DMS 273 (cell line): ENCODE measurements at regions not wholly inside any gene's neighbourhood (a gene's known extent, or its start where the extent isn't known, plus 50 kb on each side); places are given as distances from the start of the nearest gene placed in this dataset.

ENCODE experiments used
- DNase-seq: peaks from one replicate; lab custom pipeline; 2025; ENCODE audit not compliant: unreplicated experiment; lab: John Stamatoyannopoulos, UW

DNA sequence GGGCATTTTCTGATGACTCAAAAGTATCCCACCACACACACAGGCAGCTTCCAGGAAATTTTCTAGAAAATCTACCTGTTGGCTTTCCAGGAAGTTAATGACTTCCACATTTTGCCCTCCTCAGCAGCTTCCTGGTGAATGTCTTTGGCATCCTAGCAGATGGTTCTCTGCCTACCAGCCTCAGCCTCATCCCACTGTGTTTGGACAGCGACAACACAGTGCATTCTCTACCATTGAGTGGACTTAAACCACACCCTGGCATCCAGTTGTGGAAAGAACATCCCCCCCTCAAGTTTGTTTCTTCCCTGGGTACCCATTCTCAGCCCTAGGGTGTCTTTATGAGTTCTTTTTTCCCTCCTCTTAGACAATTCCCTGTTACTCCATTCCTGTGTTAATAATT lies 50.8 kb upstream of the GADL1 start:
- DNase-seq, result no peak

DNA sequence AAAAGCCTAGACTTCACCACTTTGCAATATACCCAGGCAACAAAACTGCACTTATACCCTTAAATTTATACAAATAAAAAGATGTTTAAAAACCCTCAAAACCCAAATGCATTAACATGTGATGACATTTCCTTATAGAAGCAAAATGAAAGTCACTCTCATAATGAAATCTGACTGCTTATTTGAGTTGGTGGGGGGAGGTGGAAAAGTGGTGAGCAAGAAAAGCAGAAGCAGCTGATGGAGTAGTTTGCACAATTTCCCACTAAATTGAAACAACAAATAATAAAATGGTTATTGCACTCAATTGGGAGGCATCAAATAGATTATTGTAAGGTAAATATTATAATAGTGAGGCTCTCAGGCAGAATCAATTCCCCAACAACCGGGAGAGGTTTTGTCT lies 54.0 kb upstream of the GADL1 start:
- no peak for DNase-seq

DNA sequence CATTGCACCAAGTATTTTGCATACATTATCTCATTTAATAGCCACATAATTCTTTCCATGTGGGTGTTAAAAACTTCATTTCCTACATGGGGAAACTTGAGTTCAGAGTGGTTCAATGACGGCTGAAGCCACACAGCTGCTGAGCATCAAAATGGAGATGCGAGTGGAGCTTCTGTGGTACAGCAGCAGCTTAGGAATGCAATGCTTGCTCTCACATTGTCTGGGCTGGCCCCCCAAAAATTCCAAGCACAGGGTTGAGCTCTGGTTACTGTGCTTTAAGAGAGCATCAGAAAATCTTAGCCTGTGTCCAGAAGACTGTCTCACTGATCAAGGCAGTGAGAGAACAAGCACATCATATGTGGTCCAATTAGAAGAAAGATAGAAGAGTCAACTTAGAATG lies 57.4 kb upstream of the GADL1 start:
- no peak for DNase-seq

DNA sequence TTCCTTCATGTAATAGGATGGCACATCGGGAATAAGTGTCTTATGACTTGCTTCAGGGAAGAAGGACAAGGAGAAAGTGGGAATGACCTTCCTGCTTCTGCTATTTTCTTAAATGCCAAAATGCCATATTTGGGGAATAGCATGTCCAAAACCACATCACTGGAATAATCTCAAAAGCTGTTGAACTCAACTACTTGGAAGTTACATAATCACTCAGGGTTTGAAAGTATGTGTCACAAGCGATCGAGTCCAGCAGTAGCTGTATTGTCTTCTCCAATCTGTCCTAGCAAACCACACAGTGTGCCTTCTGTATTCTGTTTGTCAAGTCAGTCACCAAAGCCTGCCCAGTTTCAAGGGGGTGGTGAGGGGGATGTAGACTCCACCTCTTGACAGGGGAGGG lies 58.3 kb upstream of the GADL1 start:
- no peak for DNase-seq

DNA sequence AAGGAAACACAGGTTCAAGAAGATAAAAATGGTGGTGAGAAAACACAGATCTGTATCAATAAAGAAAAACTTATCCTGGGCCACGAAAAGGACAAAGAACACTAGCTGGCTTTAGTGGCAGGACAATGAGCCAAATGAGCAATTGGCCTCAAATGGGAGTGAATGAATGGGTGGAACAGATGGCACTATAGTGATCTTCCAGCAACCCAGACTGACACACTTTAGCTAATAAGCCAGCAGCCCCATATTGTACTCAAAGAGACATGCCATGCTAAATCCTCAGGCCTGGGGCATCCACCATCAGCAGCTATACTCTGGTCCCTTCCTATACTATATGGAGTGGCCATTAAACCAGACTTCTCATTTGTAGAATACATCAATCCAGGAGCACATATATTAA lies 60.0 kb upstream of the GADL1 start:
- peak; percentile 26 for DNase-seq

DNA sequence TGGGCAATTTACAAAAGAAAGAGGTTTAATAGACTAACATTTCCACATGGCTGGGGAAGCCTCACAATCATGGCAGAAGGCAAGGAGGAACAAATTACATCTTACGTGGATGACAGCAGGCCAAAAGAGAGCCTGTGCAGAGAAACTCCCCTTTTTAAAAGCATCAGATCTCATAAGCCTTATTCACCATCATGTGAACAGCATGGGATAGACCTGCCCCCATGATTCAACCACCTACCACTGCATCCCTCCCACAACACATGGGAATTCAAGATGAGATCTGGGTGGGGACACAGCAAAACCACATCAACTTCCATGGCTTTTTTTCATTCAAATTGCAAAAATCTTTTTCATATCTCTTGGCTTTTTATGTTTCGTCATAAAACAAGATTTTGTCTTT lies 67.6 kb upstream of the GADL1 start:
- DNase-seq, result no peak

DNA sequence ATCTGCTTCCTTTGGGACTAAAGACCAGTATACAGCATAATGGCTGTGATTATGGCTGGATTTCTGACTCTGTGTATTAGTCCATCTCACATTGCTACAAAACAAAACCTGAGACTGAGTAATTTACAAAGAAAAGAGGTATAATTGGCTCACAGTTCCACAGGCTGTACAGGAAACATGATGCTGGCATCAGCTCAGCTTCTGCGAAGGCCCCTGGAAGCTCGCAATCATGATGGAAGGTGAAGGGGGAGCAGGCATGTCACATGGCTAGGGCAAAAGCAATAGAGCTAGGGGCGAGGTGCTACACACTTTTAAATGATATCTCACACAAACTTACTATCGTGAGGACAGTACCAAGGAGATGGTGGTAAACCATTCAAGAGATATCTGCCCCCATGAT lies 68.0 kb upstream of the GADL1 start:
- no peak for DNase-seq

DNA sequence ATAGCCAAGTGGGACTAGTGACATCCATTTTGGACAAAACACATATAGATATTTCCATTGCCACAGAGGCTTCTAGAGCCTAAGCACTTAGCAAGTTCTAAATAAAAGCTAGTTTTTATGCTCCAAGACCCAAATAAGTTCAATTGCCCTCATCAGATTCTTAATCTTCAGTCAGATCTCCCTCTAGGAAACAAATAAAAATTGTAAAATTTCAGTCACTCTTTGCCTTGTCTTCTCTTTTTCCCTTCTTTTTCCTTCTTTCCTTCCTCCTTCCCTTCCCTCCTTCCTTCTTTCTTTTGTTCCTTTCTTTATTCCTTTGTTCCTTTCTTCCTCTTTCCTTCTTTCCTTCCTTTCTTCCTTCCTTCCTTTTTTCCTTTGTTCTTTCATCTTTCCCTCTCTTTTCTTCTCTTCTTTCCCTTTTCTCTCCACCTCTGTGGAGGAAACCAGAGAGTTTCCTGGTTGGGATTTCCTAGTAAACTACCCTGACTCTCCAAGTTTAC lies 68.8 kb upstream of the GADL1 start:
- DNase-seq, result no peak

DNA sequence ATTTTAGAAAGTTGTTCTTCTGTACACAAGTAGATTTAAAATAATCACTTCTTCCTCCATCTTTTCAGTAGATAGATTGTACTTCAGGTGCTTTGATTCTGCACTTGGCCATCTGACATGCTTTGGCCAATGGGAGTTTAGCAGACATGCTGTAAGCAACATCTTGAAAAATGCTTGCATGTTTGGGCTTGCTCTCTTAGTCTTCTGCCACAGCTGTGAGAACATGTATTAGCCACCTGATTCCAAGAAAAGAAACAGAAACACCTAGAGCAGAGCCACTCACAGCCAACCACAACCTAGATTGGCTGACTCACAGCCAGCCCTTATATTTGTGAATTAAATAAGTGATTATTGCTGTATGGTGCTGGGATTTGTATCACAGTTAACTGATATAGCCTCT lies 70.2 kb upstream of the GADL1 start:
- DNase-seq, result no peak

DNA sequence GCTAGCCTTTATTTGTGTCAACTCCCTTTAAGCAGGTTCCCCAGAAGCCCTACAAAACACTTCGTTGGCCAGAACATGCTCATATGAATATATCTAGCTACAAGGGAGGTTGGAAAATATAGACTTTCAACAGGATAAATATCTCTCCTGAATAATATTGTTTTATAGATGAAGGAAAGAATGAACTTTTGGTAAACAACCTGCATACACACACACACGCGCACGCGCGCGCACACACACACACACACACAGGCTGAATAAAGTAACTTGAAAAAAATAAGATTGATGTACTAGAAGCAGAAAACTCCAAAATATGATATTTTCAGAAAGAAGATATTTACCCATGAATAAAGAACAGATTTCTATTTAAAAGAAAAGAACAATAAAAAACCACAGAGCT lies 72.4 kb upstream of the GADL1 start:
- DNase-seq, result no peak

DNA sequence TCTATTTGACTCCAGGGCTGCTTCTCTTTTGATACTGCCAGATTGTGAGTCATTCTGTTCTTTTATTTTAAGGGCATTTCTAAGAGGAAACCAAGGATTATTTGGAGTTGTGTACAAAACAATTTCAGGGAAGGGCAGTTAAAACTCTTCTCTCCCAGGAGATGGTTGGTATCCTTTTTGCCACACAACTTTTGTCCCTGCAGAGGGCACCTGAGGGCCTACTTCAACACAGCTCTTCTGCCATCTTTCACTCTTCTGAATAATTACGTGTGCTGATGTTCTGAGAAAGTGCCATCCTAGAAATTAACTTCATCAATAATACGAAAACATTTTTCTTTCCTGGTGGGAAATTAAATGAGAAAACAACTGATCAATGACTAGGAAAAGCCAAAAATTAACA lies 75.7 kb upstream of the GADL1 start:
- peak; percentile 4 for DNase-seq

DNA sequence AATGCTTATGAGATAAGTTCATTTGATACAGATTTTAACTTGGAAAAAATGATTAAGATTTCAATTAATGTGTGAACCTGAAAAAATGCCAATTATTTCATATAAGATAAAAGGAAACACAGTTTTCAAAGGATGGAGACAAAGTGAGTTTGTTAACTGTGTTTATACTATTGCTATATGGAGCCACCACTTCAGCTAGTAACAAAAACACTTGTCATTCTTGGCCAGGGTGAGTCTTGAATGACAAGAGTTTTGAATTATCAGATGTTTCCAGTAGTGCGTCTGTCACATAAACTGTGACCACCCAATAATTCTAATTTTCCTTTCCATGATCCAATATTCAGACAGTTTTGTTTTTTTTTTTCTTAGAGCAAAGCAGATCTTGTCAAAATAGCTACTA lies 78.0 kb upstream of the GADL1 start:
- DNase-seq, result no peak

DNA sequence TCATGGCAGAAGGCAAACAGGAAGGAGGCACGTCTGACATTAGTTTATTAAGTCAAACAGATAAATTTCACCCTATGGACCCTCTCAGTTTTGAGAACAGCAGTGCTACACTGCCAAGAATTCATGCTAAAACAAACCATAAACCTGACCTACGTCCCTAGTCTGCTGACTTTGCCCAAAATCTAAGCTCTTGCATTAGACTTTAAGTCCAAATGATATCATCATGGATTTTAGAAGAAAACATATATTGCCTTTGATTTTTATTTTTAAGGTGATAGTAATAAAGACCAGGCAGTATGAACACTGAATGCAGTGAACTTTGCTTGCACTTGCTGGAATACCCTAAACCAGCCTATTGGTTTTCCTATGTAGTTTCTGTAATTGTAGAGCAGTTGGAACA lies 79.6 kb upstream of the GADL1 start:
- no peak for DNase-seq

DNA sequence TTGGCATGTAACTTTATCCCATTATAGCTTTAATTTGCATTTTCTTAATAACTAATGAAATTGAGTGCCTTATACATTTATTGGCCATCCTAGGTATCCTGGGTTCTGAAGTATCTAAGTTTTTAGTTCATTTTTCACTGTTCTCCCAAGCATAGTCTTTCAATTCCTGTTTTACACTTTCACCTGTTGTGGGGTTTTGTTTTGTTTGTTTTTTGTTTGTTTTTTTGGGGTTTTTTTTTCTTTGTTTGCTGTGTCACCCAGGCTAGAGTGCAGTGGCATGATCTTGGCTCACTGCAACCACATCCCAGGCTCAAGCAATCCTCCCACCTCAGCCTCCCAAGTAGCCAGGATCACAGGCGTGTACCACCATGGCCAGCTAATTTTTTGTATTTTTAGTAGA lies 83.1 kb upstream of the GADL1 start:
- DNase-seq, result no peak

DNA sequence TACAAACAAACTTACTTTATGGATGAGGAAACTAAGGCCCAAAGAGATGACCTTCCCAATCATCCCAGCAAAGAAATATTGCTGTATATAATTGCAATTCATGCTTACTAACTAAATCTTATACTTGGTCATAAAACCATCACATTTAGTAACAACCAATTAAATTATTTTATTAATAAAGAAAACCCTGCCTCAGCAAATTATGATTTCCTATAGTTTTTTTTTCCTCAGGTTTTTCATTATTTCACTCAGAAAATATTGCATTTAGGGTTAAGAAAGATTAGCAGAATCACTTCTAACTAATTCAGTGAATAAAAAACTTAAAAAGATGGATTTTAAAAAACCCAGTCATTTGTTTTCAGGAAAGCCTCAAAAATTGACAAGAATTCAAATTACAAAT lies 86.5 kb upstream of the GADL1 start:
- DNase-seq, result no peak

DNA sequence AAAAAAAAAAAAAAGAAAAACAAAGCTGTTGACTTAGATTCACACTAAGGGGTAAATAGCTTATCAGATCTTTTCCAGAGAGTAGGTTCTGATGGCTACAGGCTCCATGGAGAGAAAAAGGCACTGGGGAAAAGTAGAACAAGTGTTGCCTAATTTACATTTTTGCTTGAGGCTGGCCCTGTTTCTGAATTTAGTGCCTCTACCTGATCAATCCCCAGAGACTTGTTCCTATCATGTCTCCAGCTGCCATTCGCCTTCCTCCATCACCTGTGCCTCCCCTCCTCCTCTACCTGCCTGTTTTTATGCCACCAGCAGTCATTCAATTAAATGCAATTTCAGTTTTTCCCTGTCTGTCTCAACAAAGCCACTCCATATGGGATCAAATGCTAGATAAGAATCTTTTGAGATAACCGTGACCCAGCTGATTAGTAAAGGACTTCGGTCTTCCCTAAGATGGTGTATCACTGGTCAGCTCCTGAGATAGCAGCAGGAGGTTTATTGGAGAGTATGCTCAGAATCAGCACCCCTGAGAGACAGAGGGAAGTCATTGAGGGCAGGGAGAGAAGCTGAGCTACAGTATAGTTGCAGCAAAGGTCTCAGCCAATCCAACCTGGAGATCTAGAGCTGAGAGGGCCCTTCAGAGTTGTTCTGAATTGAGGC lies 88.1 kb upstream of the GADL1 start:
- no peak for DNase-seq

DNA sequence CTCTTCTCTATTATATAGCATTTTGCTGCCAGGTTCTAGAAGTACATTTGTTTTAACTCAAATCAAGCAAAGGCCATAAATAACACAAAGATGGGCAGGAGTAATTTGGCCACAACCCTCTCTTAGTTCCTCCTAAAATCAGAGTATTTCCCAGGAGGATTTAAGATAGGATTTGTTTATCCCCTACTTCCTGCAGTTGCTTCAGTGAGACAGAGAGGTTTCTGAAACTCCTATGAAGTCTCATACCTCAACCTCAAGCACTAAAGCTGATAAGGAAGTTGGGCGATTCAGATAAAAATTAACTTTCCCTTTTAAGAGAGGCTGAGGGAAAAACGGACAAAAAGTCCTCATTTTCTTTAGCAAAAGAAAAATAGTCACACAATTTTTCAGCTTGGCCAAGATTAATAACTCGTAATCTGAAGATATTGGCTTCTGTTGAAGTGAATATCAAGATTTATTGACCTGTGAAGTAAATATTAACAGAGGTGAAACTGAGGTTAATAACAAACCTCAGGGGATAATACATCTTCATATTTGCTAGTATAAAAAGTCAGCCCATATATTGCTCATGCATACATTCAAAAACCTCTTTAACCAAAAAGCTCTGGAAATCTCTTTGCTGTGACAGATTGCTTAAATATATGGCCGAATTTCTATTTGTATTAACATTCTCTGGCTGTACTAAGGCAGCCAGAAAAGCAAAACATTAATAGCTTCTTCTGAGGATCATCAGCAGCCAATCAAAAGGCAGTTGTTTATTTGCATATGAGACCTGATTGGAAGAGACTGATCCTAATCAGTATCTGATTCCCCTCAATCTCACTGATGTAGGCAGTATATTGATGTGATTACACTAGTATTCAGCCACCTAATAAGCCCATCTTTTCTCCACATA lies 90.6 kb upstream of the GADL1 start:
- no peak for DNase-seq

DNA sequence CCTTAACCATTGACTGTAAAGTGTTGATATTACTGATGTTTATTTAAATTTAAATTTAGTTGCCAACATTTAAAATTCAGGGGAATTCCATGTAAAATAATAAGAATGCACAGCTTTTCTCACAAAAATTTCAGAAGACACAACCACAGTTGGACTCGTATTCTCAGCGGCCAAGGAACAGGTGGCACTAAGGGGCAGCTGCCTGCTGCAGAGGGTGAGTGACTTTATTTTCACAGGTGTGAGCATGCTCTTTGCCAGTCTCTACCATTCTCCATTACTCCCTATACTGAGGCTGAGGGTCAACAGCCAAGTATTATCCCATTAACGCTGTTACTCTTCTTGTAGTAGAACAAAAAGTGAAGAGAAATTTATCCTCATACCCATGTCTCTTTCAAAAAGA lies 92.1 kb upstream of the GADL1 start:
- no peak for DNase-seq

DNA sequence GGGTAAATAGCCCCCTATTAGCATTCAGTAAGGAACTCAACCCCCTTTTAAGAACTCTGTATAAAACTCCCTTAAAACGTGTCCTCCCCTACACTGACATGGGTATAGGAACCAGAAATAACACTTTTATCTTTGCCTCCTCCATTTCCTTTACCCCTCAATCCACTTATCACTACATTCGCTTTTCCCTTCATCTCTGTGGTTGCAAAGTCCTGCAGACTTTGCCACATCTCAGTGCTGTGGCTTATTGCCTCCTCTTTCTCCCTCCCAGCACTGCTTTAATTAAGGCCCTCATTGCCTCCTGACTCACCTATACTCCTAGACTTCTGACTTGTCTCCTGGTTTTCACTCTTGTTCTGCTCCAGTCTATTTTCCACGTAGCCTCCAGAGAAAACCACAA lies 94.3 kb upstream of the GADL1 start:
- DNase-seq, result no peak

DNA sequence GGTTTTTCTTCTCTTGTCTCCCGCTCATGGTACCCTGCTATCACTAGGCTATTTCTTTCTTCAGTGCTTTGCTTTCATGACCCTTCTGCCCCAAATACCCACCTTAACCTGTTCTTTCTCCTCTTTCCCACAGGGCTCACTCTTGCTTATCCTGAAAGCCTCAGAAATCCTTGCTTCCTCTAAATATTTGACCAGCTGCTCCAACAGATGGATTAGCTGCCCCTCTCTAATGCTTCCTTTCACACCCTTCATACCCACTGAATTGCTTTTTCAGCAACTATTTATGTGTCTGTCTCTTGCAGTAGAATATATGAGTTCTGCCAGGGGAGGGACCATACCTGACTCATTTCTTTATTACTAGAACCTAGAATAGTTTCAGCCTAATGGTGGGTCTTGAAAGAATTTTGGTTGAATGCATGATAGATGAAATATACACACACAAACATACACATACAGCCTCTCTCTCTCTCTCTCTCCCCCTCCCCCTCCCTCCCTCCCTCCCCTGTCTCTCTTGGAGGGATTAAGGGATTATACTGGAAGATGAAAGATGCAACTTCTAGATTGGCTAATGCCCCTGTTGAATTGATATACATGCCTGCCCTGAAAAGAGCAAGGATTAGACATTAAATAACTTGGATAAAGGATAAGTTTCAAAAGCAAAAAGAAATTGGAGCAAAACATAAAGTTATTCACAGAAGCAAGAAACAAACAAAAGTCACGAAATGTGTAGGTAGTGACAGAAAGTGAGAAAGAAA lies 95.0 kb upstream of the GADL1 start:
- peak; percentile 11 for DNase-seq

DNA sequence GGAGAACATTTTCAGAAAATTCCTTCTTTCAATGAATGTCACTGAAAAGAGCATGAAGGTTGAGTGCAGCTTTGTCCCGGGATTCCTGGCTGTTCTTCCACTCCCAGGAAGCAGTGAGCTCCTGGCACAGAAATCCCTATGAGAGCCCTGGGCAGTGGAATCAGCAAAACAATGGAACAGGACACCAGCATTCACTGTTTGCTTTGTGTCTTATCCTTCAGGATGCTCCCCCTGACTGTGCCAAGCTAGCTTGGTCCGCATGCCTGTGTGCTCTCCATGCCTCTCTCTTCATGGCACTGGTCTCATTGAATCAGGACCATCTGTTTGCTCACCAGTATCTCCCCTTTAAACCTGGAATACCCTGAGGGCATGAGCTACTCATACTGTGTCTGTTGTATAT lies 102.0 kb upstream of the GADL1 start:
- no peak for DNase-seq

DNA sequence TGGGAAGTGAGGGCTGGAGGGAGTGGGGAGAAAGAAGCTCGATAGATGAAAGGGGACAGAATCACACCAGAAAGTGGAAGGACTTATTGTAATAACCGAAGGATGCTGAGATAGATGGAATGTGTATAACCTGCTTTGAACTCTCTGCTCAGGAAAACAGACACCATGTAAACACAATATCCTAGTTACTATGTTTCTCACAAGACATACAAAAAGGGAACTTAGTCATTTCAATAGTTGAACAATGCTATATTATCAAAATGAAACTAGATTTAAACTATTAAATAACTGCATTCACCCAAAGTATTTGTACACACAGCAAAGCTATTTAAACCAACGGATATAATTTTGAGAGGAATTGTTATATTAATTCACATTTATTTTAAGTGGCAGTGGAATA lies 108.3 kb upstream of the GADL1 start:
- DNase-seq, result no peak
